ENCODE measurements at regions not wholly inside any gene's neighbourhood (a gene's known extent, or its start where the extent isn't known, plus 50 kb on each side); places are given as distances from the start of the nearest gene placed in this dataset.

DNA sequence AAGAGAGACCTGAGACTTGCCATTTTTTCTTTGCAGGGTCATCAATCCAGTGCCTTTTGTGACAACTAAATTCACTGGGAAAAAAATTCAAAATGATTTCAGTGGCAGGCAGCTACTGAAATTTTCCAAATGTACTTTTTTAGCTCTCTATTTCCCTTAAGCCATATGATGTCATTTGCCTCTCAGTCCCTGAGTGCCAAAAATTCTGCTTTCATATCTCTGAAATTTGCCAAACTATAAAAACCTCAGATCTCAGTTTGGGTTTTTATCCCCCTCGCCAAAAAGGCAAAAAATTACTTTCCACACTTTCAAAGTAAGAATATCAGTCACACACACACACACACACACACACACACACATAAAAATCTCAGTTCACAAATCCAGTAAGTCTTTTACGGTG lies 651.3 kb upstream of the ARID1B start:
- Histone ChIP-seq H3K36me3 (ENCODE audit: control insufficient read depth in 4 of 4, insufficient read depth in 4 of 4, low read length in 4 of 4) (no peaks in the 10 kb centered on the region), H3K9ac (ENCODE audit: insufficient read depth in 1 of 2, low read length in 2 of 2) (no peak overlapping the region), H3K27ac (ENCODE audit: low read depth in 1 of 2, low read length in 1 of 2) (no peak overlapping the region), H3K9me3 (ENCODE audit: control insufficient read depth in 4 of 4, insufficient read depth in 3 of 4, low read length in 3 of 4) (no peaks in the 10 kb centered on the region), H3K27me3 (ENCODE audit: control insufficient read depth in 3 of 3, insufficient read depth in 3 of 3, low read length in 2 of 3) (no peaks in the 10 kb centered on the region), H3K4me1 (ENCODE audit: control insufficient read depth in 5 of 5, insufficient read depth in 5 of 5, low read length in 5 of 5) (peaks cover 0 to 15% (median 0%) of the 10 kb centered on the region in 5 donors), H3K4me3 (no peak overlapping the region)
- peak in 2 of 3 donors; percentile 65 to 68 for DNase-seq
- TF ChIP-seq, protein P1, sequence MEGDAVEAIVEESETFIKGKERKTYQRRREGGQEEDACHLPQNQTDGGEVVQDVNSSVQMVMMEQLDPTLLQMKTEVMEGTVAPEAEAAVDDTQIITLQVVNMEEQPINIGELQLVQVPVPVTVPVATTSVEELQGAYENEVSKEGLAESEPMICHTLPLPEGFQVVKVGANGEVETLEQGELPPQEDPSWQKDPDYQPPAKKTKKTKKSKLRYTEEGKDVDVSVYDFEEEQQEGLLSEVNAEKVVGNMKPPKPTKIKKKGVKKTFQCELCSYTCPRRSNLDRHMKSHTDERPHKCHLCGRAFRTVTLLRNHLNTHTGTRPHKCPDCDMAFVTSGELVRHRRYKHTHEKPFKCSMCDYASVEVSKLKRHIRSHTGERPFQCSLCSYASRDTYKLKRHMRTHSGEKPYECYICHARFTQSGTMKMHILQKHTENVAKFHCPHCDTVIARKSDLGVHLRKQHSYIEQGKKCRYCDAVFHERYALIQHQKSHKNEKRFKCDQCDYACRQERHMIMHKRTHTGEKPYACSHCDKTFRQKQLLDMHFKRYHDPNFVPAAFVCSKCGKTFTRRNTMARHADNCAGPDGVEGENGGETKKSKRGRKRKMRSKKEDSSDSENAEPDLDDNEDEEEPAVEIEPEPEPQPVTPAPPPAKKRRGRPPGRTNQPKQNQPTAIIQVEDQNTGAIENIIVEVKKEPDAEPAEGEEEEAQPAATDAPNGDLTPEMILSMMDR (IDR thresholded peaks at IDR 0.05; ENCODE audit: control extremely low read depth, extremely low read depth) = no peak
- WGBS, 2 donors = 67 to 90% methylated on average over 2 of the region's 2 CpGs
- no peak for ATAC-seq (ENCODE audit: insufficient read depth, low FRiP score)

DNA sequence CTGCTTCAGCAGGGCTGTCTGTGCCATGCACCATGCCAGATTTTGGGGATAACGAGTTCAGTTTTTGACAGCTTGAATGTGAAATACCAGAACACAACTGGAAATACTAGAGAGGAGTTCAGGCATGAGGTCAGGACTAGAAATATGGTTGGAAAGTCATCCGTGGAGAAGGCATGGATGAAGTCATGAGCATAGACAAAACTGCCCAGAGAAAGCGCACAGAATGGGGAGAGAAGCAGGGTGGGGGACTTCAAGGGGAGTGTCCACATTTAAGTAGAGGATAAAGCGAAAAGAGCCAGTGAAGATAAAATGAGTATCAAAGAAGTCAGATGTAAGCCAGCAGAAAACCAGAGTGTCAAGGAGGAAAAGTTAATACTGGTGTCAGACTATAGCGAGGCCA lies 653.4 kb upstream of the ARID1B start:
- Histone ChIP-seq H3K4me1 (ENCODE audit: control insufficient read depth in 5 of 5, insufficient read depth in 5 of 5, low read length in 5 of 5) (peaks cover 0 to 15% (median 0%) of the 10 kb centered on the region in 5 donors), H3K27ac (ENCODE audit: low read depth in 1 of 2, low read length in 1 of 2) (no peak overlapping the region), H3K9ac (ENCODE audit: insufficient read depth in 1 of 2, low read length in 2 of 2) (no peak overlapping the region), H3K36me3 (ENCODE audit: control insufficient read depth in 4 of 4, insufficient read depth in 4 of 4, low read length in 4 of 4) (no peaks in the 10 kb centered on the region), H3K27me3 (ENCODE audit: control insufficient read depth in 3 of 3, insufficient read depth in 3 of 3, low read length in 2 of 3) (no peaks in the 10 kb centered on the region), H3K4me3 (no peak overlapping the region), H3K9me3 (ENCODE audit: control insufficient read depth in 4 of 4, insufficient read depth in 3 of 4, low read length in 3 of 4) (no peaks in the 10 kb centered on the region)
- DNase-seq = no peak
- ATAC-seq (ENCODE audit: insufficient read depth, low FRiP score) = no peak
- WGBS, 2 donors = 91 to 95% methylated on average over 5 of the region's 5 CpGs
- TF ChIP-seq, protein P1 (IDR thresholded peaks at IDR 0.05; ENCODE audit: control extremely low read depth, extremely low read depth) = no peak

DNA sequence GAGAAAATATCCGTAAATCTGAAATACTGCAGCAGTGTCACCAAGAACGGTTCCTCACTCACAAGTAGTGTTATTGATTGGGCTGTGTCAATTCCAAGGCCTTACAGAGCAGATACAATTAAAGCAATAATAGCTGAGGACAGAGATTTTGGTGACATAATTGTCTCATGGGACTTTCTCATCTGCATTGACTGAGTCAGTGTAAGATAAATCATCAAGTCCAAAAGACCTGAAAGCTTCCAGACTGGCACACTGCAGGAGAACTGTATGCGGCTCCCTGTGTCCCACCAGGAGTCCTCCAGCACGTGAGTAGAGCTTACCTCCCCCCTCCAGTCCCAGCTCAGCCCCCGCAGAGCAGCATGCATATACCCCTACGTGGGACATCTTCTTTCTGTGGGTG lies 655.2 kb upstream of the ARID1B start:
- ATAC-seq (ENCODE audit: insufficient read depth, low FRiP score) = no peak
- no peak overlapping the region for H3K27ac ChIP-seq (ENCODE audit: low read depth in 1 of 2, low read length in 1 of 2)
- H3K9me3 ChIP-seq (ENCODE audit: control insufficient read depth in 4 of 4, insufficient read depth in 3 of 4, low read length in 3 of 4) = peaks cover 0 to 2% (median 0%) of the 10 kb centered on the region in 4 donors
- WGBS, 2 donors = 91% methylated on average over 6 of the region's 6 CpGs
- no peak overlapping the region for H3K9ac ChIP-seq (ENCODE audit: insufficient read depth in 1 of 2, low read length in 2 of 2)
- no peaks in the 10 kb centered on the region for H3K36me3 ChIP-seq (ENCODE audit: control insufficient read depth in 4 of 4, insufficient read depth in 4 of 4, low read length in 4 of 4)
- no peaks in the 10 kb centered on the region for H3K27me3 ChIP-seq (ENCODE audit: control insufficient read depth in 3 of 3, insufficient read depth in 3 of 3, low read length in 2 of 3)
- TF ChIP-seq, protein P1 (IDR thresholded peaks at IDR 0.05; ENCODE audit: control extremely low read depth, extremely low read depth) = no peak
- DNase-seq = no peak
- peaks cover 0 to 15% (median 0%) of the 10 kb centered on the region in 5 donors for H3K4me1 ChIP-seq (ENCODE audit: control insufficient read depth in 5 of 5, insufficient read depth in 5 of 5, low read length in 5 of 5)
- no peak overlapping the region for H3K4me3 ChIP-seq

DNA sequence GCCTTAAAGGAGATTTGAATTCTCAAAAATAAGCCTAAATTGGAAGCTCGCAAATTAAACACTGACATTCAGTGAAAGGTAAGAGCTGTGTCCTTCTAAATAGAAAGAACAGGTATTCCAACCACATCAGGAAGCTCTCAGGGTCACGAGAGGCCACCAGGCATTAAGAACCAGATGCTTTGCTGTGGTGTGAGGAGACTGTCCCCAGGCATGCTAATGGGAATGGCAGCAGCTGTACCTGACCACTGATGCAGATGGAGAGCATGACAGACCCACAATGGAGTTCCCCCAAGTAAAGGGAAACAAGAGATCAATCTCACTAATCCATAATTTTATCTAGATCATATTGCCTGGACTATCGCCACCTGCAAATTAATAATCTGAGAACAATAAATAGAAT lies 658.9 kb upstream of the NOX3 start:
- no peak for ATAC-seq (ENCODE audit: insufficient read depth, low FRiP score)
- Histone ChIP-seq H3K4me1 (ENCODE audit: control insufficient read depth in 5 of 5, insufficient read depth in 5 of 5, low read length in 5 of 5) (no peaks in the 10 kb centered on the region), H3K4me3 (no peak overlapping the region), H3K27me3 (ENCODE audit: control insufficient read depth in 3 of 3, insufficient read depth in 3 of 3, low read length in 2 of 3) (no peaks in the 10 kb centered on the region), H3K9me3 (ENCODE audit: control insufficient read depth in 4 of 4, insufficient read depth in 3 of 4, low read length in 3 of 4) (peaks cover 0 to 2% (median 0%) of the 10 kb centered on the region in 4 donors), H3K27ac (ENCODE audit: low read depth in 1 of 2, low read length in 1 of 2) (no peak overlapping the region), H3K36me3 (ENCODE audit: control insufficient read depth in 4 of 4, insufficient read depth in 4 of 4, low read length in 4 of 4) (no peaks in the 10 kb centered on the region), H3K9ac (ENCODE audit: insufficient read depth in 1 of 2, low read length in 2 of 2) (no peak overlapping the region)
- 79 to 90% methylated on average over 3 of the region's 3 CpGs for WGBS, 2 donors
- TF ChIP-seq, protein P1 (IDR thresholded peaks at IDR 0.05; ENCODE audit: control extremely low read depth, extremely low read depth) = no peak
- DNase-seq = no peak
